HepG2 (cell line): ENCODE measurements at regions not wholly inside any gene's neighbourhood (a gene's known extent, or its start where the extent isn't known, plus 50 kb on each side); places are given as distances from the start of the nearest gene placed in this dataset.

Source experiments
- FOSL2 ChIP-seq: sonication (generic); formaldehyde crosslinking; IDR thresholded peaks from 2 replicates; pipeline ENCODE4 v1.4.0; 2020; ENCODE audit warnings: missing genetic modification reagents
- NCOA2 ChIP-seq: sonication (generic); formaldehyde crosslinking; IDR thresholded peaks from 2 replicates; pipeline ENCODE4 v1.8.0; 2022; ENCODE audit warnings: inconsistent platforms
- NCOA5 ChIP-seq: sonication (generic); formaldehyde crosslinking; IDR thresholded peaks from 2 replicates; pipeline ENCODE4 v1.4.0; 2020; ENCODE audit warnings: missing genetic modification reagents
- POLR2AphosphoS5 ChIP-seq: IDR thresholded peaks from 2 replicates; pipeline ENCODE4 v1.6.1; 2012; ENCODE audit warnings: low read depth, low read length
- RAD21 ChIP-seq: fragments of 450-650 bp; formaldehyde crosslinking; IDR thresholded peaks from 2 replicates; pipeline ENCODE4 v1.5.0; 2020; ENCODE audit warnings: mild to moderate bottlenecking
- SMC3 ChIP-seq: IDR thresholded peaks from 2 replicates; pipeline ENCODE4 v1.6.1; 2011; ENCODE audit warnings: low read length, improper control_type of control experiment
- SMYD3 ChIP-seq: sonication (generic); formaldehyde crosslinking; IDR thresholded peaks from 2 replicates; pipeline ENCODE4 v1.8.1; 2023; ENCODE audit warnings: mild to moderate bottlenecking, missing genetic modification reagents
- ZNF225 ChIP-seq: sonication (generic); formaldehyde crosslinking; IDR thresholded peaks from 2 replicates; pipeline ENCODE4 v1.4.0; 2020; ENCODE audit warnings: mild to moderate bottlenecking, missing genetic modification reagents
- TF ChIP-seq, protein P1 (sequence below), 2 experiments: IDR thresholded peaks; 2 replicates each; pipeline ENCODE4 v1.6.1; 2011 to 2012; ENCODE audit warnings: low read length in 2 of 2, borderline replicate concordance in 1 of 2, low read depth in 1 of 2, mild to moderate bottlenecking in 1 of 2, moderate library complexity in 1 of 2
- TF ChIP-seq, protein P2 (sequence below): sonication (generic); formaldehyde crosslinking; IDR thresholded peaks from 2 replicates; pipeline ENCODE4 v1.4.0; 2020; ENCODE audit warnings: missing genetic modification reagents, borderline replicate concordance
- TF ChIP-seq, protein P3 (sequence below): sonication (generic); formaldehyde crosslinking; IDR thresholded peaks from 2 replicates; pipeline ENCODE4 v1.5.0; 2020; ENCODE audit warnings: mild to moderate bottlenecking, missing genetic modification reagents, moderate library complexity

DNA sequence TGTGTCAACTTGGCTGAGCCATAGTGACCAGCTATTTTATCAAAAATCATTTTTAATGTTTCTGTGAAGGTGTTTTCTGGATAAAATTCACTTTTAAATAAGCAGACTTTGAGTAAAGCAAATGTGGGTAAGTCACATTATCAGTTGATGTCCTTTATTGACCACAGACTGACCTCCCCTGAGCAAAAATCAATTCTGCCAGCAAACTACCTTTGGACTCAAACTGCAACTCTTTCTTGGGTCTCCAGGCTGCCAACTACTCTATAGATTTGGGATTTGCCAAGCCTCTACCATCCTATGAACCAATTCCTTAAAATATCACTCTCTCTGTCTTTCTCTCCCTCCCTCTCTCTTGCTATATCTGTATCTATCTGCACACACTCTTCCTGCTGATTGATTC lies 1571.7 kb upstream of the NUDT12 start:
- TF ChIP-seq RAD21 (CRISPR knock-in tag) (no peak), SMC3 (no peak), FOSL2 (no peak), POLR2AphosphoS5 (no peak), ZNF225 (CRISPR knock-in tag) (no peak), SMYD3 (no peak), NCOA5 (no peak), NCOA2 (CRISPR knock-in tag) (no peak)
- TF ChIP-seq, protein P1, sequence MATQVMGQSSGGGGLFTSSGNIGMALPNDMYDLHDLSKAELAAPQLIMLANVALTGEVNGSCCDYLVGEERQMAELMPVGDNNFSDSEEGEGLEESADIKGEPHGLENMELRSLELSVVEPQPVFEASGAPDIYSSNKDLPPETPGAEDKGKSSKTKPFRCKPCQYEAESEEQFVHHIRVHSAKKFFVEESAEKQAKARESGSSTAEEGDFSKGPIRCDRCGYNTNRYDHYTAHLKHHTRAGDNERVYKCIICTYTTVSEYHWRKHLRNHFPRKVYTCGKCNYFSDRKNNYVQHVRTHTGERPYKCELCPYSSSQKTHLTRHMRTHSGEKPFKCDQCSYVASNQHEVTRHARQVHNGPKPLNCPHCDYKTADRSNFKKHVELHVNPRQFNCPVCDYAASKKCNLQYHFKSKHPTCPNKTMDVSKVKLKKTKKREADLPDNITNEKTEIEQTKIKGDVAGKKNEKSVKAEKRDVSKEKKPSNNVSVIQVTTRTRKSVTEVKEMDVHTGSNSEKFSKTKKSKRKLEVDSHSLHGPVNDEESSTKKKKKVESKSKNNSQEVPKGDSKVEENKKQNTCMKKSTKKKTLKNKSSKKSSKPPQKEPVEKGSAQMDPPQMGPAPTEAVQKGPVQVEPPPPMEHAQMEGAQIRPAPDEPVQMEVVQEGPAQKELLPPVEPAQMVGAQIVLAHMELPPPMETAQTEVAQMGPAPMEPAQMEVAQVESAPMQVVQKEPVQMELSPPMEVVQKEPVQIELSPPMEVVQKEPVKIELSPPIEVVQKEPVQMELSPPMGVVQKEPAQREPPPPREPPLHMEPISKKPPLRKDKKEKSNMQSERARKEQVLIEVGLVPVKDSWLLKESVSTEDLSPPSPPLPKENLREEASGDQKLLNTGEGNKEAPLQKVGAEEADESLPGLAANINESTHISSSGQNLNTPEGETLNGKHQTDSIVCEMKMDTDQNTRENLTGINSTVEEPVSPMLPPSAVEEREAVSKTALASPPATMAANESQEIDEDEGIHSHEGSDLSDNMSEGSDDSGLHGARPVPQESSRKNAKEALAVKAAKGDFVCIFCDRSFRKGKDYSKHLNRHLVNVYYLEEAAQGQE (IDR thresholded peaks at IDR 0.05; ENCODE audit: borderline replicate concordance in 1 of 2, low read depth in 1 of 2, low read length in 2 of 2) = no peak
- TF ChIP-seq, protein P2, sequence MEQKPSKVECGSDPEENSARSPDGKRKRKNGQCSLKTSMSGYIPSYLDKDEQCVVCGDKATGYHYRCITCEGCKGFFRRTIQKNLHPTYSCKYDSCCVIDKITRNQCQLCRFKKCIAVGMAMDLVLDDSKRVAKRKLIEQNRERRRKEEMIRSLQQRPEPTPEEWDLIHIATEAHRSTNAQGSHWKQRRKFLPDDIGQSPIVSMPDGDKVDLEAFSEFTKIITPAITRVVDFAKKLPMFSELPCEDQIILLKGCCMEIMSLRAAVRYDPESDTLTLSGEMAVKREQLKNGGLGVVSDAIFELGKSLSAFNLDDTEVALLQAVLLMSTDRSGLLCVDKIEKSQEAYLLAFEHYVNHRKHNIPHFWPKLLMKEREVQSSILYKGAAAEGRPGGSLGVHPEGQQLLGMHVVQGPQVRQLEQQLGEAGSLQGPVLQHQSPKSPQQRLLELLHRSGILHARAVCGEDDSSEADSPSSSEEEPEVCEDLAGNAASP (CRISPR knock-in tag) = no peak
- TF ChIP-seq, protein P3, sequence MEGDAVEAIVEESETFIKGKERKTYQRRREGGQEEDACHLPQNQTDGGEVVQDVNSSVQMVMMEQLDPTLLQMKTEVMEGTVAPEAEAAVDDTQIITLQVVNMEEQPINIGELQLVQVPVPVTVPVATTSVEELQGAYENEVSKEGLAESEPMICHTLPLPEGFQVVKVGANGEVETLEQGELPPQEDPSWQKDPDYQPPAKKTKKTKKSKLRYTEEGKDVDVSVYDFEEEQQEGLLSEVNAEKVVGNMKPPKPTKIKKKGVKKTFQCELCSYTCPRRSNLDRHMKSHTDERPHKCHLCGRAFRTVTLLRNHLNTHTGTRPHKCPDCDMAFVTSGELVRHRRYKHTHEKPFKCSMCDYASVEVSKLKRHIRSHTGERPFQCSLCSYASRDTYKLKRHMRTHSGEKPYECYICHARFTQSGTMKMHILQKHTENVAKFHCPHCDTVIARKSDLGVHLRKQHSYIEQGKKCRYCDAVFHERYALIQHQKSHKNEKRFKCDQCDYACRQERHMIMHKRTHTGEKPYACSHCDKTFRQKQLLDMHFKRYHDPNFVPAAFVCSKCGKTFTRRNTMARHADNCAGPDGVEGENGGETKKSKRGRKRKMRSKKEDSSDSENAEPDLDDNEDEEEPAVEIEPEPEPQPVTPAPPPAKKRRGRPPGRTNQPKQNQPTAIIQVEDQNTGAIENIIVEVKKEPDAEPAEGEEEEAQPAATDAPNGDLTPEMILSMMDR (CRISPR knock-in tag) = no peak
